H1 (cell line): ENCODE measurements at regions not wholly inside any gene's neighbourhood (a gene's known extent, or its start where the extent isn't known, plus 50 kb on each side); places are given as distances from the start of the nearest gene placed in this dataset.

Source experiments
- CHD1 ChIP-seq: IDR thresholded peaks from 2 replicates; pipeline ENCODE4 v1.6.1; 2012; ENCODE audit warnings: low read depth, low read length, improper control_type of control experiment
- CTCF ChIP-seq, 3 experiments: IDR thresholded peaks; 1 replicate in 2 of 3; 2 replicates in 1 of 3; pipeline versions ENCODE4 v1.5.1 to v1.6.1; 2011; ENCODE audit warnings: low read length in 3 of 3, mild to moderate bottlenecking in 3 of 3, inconsistent platforms in 2 of 3, low read depth in 1 of 3, moderate library complexity in 1 of 3; ENCODE audit not compliant: insufficient read depth in 1 of 3; ENCODE audit errors: control extremely low read depth in 1 of 3
- EZH2 ChIP-seq: fragments of 200-600 bp; sonication (generic); IDR thresholded peaks from 2 replicates; pipeline ENCODE4 v1.7.1; 2012; ENCODE audit warnings: low read depth, mild to moderate bottlenecking, moderate library complexity, low read length, inconsistent platforms; ENCODE audit not compliant: severe bottlenecking
- POLR2A ChIP-seq, 2 experiments: IDR thresholded peaks; 1 replicate in 1 of 2; 2 replicates in 1 of 2; pipeline ENCODE4 v1.6.1; 2011; ENCODE audit warnings: low read depth in 2 of 2, low read length in 2 of 2, mild to moderate bottlenecking in 2 of 2; ENCODE audit errors: control extremely low read depth in 1 of 2
- SIRT6 ChIP-seq: IDR thresholded peaks from one replicate; pipeline ENCODE4 v1.7.1; 2012; ENCODE audit warnings: low read length, inconsistent platforms
- ZNF274 ChIP-seq: IDR thresholded peaks from 2 replicates; pipeline ENCODE4 v1.7.0; 2012; ENCODE audit warnings: low read length, borderline replicate concordance; ENCODE audit errors: extremely low read depth

GRCh38 chr1:115527746-115528145, 114.0 kb upstream of the VANGL1 start:
- TF ChIP-seq CTCF (IDR thresholded peaks at IDR 0.05; ENCODE audit: control extremely low read depth in 1 of 3, insufficient read depth in 1 of 3, low read depth in 1 of 3, low read length in 3 of 3) (no peak), EZH2 (no peak), POLR2A (IDR thresholded peaks at IDR 0.05; ENCODE audit: control extremely low read depth in 1 of 2, low read depth in 2 of 2, low read length in 2 of 2) (no peak), ZNF274 (no peak), CHD1 (no peak), SIRT6 (no peak)
